Effector CD4-positive, alpha-beta T cell (primary cell): ENCODE measurements at regions not wholly inside any gene's neighbourhood (a gene's known extent, or its start where the extent isn't known, plus 50 kb on each side); places are given as distances from the start of the nearest gene placed in this dataset.
"Not testable (repeated sequence)": the region's sequence is repeated elsewhere in the genome, so short reads cannot be mapped to it uniquely, and the experiment has no call there.

Experiments
- DNase-seq: peaks from one replicate; pipeline ENCODE4 v3.0.0-alpha.2; 2020

- no peak for DNase-seq
These were observed 86.6 kb upstream of the FGF3 start for GRCh38 chr11:69905611-69906452.

DNA sequence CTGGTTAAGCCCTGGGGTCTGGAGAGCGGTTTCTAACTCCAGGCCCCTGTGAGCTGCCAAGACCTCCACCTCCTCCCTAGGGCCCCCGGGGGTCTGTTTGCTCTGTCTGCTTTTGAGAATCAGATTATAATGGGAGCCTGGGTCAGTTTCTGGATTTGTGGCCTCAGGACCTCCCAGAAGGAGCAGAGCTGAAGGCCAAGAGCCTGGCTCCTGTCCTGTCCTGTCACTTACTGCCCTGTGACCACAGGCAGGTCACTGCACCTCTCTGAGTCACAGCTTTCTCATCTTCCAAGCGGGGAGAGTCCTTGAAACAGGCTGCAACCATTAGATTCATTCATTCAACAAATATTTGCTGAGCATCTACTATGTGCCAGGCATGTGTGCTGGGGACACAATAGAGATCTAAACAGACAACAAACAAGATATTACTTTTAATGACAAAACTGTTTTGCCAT, 87.3 kb upstream of the FGF3 start:
- no peak for DNase-seq

DNA sequence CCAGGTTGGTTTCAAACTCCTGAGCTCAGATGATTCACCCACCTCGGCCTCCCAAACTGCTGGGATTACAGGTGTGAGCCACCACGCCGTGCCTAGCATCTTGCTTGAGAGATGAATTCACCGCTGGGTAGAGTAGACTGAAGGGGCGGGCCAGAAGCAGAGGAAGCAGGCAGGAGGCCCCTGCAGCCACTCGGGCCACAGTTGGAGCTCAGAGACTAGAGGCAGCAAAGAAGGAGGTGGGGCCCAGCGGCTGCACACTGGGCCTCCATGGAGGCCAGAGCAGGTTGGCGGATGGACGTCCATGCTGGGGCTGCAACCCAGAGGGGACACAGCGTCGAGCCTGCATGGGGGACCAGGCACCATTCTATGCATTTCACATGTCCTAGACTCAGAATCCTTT, 88.4 kb upstream of the FGF3 start:
- no peak for DNase-seq

DNA sequence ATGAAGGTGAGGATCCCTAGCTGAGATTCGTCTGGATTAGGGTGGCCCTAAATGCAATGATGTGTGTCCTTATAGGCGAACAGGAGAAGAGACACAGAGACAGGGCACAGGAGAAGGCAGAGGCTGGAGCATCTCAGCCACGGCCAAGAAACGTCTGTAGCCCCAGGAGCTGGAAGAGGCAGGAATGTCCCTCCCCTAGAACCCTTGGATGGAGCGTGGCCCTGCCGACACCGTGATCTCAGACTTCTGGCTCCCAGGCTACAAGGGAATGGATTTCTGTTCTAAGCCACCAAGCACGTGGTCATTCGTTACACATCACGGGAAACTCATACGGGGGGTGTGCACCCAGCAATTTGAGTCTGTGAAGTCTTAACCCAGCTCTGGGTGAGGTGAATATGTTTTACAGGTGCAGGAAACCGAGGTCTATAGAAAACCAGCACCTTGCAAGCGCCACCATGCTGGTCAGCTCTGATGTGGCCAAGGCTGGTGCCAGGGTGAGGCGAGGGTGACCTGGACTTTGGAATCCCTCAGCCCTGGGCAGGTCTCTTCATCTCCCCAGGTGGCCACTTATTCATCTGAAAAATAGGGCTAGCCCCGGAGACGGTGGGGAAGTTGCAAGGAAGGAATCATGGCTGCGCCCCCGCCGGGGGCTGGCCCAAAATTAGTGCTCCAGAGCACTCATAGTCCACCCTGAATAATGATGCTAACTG, 89.5 kb upstream of the FGF3 start:
- DNase-seq = no peak

- no peak for DNase-seq
These were observed 90.6 kb upstream of the FGF3 start for GRCh38 chr11:69909561-69910518.

- DNase-seq = no peak
These were observed 91.5 kb upstream of the FGF3 start for GRCh38 chr11:69910519-69911309.

- DNase-seq = no peak
These were observed 92.3 kb upstream of the FGF3 start for GRCh38 chr11:69911310-69912160.

DNA sequence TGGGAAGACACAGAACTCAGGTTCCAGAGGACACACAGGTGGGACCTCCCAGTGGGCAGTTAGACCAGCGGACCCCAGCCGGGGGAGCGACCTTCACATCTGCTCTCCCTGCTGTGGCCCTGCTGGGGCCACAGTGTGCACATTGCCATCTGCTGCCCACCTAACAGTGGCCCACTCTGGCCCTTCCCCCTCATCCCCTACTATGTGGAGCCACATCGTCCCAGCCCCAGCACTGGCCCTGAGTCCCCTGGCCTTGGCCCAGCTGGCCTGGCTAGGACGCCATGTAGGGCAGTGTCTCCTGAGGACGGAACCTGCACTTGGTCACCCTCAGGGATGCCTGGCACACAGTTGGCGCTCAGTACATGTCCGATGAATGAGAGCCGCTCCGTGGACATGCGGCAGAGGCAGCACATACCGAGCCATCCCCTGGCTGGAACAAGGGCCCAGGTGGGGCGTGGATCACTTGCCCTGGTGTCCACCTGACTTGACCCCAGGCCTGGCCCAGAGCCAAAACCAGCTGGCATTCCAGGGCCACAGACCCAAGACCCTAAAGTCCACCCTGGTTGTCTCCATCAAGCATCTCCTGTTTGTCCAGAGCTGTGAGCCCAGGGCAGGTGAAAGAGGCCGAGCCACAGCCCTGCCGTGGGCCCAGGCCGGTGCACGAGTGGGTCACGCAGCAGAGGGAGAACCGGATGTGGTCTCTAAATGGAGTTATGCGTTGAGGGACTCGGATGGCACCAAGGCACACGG, 93.1 kb upstream of the FGF3 start:
- DNase-seq = no peak

DNA sequence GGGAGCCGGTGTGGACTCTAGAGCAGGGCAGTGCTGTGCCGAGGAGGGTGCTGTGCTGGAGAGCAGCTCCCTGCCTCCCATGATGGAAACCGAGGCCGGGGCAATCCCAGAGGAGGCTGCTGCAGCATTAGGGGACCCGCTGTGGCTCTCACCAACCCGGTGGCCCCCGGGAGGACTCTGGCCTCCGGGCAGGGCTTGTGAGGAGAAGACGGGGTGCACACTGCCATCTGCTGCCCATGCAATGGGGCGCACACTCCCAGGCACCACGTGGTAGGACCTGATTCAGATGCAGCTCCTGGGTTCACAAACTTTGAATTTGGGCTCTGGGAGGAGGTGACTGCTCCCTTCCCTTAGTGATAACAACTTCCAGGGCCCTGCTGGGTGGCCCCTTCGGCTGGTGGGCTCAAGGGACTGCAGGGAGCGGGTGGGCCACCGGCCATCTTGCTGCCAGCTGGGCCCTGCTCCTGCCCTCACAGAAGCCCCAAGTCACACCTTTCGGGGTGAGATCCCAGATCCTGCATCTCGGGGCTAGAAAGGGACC, 93.8 kb upstream of the FGF3 start:
- no peak for DNase-seq

GRCh38 chr11:69913591-69914285, 94.5 kb upstream of the FGF3 start:
- no peak for DNase-seq

DNA sequence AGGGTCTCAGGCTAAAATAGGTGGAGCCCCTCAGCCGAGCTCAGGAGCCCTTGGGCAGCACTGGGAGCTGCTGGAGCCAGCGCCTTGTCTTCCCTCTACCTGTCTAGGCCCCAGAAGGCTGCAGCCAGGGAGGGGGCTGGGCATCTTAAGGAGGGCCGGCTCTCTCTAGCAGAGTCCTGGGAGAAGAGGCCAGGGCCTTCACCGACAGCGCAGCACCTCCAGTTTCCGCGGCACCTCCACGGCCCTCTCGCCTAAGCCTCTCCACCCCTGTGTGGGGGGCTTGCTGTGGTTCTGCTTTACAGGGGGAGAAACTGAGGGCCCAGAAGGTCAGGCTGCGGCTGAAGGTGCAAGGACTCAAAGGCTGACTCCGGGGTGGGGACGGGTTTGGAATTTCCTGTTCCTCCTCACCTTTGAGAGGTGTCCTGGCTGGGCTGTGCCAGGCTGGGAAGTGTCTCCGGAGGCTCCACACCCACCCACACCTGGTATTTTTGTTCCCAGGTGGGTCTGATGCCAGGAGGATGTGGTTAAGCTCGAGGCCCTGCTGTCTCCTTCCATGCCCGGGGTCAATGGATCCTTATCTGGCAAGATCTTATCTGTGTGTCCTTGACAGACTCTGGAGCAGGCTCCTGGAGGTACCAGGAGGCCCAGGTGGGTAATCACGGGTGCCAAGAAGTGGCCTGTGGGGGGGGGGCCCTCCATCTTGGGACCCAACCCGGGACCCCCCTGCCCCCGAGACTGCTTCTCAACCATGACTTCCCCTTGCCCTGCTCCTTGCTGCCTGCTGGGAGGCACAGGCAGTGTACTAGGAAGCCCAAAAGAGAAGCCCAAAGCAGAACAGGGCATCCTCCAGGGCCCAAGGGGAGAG, 95.3 kb upstream of the FGF3 start:
- DNase-seq = no peak

GRCh38 chr11:69915151-69915500, 95.9 kb upstream of the FGF3 start:
- no peak for DNase-seq

DNA sequence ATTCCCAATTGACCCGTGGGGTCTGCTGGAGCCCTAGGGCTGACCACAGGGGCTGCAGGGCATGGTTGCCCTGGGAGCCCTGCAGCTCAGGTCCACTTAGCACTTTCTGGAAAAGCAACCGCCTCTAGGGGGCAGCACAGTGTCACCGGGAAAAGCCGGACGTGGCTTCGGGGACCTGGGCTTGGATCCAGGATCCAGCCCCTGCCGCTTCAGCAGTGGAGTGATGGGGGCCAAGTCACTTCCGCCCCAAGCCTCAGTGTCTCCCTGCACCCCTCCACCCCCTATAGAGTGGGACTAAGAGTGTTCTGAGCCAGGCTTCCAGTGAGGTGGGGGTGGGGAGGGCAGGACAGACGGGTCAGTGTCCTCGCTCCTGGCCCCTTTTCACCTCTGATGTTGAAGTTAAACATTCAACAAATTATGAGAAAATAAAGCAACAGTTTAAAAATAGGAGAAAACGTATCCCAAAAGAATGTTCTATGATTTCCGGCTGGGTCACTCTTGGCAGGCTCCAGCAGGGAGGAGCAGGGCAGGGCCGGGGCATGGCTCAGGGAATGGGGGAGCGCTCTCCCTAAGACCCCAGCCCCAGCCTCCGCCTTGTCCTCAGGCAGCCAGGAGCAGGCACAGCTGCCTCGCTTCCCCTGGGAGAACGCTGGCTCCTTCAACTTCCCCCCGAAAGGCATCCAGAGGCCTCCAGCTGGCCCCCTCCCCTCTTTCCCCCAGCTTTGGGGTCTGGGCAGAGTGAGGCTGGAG, 96.5 kb upstream of the FGF3 start:
- no peak for DNase-seq

DNA sequence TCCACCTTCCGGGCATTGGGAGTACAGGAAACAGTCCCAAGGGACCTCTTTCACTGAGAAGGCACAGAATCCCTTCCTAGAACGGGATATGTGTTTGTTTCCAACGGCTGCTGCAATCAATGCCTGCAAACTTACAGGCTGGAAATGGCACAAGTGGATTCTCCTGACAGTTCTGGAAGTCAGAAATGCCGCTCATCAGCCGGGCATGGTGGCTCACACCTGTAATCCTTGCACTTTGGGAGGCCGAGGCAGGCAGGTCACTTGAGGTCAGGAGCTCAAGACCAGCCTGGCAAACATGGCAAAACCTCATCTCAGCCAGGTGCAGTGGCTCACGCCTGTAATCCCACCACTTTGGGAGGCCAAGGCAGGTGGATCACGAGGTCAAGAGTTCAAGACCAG, 97.0 kb upstream of the FGF3 start:
- DNase-seq = not testable (repeated sequence)

DNA sequence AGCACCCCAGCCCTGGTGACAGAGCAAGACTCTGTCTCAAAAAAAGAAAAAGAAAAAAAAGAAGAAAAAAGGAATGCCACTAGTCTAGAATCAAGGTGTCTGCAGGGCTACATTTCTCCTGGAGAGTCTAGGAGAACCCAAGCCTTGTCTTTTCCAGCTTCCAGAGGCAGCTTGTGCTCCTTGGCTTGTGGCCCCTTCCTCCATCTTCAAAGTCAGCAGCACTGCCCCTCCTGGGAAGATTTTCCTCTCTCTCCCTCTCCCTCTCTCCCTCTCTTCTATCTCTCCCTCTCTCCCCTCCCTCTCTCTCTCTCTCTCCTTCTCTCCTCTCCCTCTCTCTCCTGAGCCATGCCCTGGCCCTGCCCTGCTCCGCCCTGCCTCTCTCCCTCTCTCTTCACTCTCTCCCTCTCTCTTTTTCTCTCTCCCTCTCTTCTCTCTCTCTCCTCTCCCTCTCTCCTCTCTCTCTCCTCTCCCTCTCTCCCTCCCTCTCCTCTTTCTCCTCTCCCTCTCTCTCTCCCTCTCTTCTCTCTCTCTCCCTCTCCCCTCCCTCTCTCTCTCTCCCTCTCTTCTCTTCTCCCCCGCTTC, 97.7 kb upstream of the FGF3 start:
- no peak for DNase-seq

- DNase-seq = no peak
These were observed 98.3 kb upstream of the FGF3 start for GRCh38 chr11:69917529-69917928.

- no peak for DNase-seq
These were observed 99.2 kb upstream of the FGF3 start for GRCh38 chr11:69918231-69918937.
